ENCODE measurements at regions not wholly inside any gene's neighbourhood (a gene's known extent, or its start where the extent isn't known, plus 50 kb on each side); places are given as distances from the start of the nearest gene placed in this dataset.

DNA sequence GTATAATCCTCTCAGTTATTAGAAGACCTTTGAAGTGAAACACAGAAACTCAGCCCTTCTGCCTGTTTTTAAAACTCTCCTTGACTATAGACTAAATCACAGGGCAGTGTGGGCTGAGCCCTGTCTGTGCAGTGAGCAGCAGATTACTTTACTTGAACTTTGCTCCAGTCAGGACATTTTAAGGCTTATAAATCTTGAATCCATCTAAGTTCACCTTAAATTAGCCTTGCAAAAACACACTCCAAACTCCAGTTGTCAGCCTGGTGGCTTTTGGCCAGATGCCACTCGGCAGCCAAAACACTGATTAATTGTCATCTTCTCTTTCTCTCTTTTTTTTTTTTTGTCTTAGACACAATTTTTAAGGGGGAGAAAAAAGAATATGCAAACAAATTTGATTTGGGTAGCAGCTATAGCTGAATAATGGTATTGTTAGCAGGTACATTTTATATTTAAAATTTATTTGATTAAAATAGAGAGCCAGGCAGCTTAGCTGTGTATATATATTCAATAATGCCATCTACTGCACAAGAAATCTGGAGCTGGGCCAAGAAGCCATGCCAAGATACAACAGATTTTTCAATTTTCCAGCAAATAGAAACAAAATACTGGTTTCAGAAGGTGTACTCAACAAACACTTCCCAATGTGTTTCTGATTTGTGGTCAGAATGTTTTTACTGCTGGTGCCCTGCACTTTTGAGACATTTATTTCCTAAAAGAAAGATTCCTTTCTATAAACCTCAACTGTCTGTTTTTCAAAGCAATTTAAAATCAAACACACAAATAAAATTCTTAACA lies 247.7 kb downstream of the TFEC start:
- peak; percentile 2 to 21 for DNase-seq
- no peak for FAIRE-seq
- H3K27me3 ChIP-seq (ENCODE audit: control insufficient read depth in 3 of 3, insufficient read depth in 3 of 3, low read length in 3 of 3) = no peaks in the 10 kb centered on the region

DNA sequence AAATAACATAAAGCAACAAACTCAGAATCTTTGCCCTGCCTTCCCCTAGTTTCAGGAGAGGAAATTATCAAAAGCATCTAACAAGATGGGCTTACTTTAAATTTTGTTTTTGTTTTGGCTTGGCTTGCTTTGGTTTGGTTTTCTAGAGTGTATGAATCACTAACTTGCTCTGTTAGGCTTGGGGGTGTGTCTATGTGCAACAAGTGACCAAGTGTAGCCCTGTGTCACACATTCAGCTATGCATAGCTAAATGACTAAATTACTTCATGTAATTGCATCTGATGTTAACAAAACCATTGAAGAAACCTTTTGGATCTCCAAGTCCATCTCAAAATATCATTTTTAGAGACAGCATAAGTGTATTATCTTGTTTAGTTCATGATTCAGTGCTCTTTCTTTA lies 251.0 kb downstream of the TFEC start:
- no peaks in the 10 kb centered on the region for H3K36me3 ChIP-seq (ENCODE audit: control insufficient read depth in 3 of 3, insufficient read depth in 2 of 3, low read depth in 1 of 3, low read length in 3 of 3)
- no peak overlapping the region for H3K4me3 ChIP-seq (ENCODE audit: low read depth in 1 of 3, low read length in 3 of 3)
- no peak overlapping the region for H3K27ac ChIP-seq (ENCODE audit: low read depth in 1 of 3, low read length in 2 of 3)
- no peak for FAIRE-seq
- DNase-seq = no peak
- H3K9me3 ChIP-seq (ENCODE audit: control insufficient read depth in 2 of 2, insufficient read depth in 1 of 2, low read depth in 1 of 2, low read length in 1 of 2) = no peaks in the 10 kb centered on the region
- H3K4me1 ChIP-seq (ENCODE audit: control insufficient read depth in 3 of 3, insufficient read depth in 2 of 3, low read depth in 1 of 3, low read length in 2 of 3) = no peaks in the 10 kb centered on the region
- no peaks in the 10 kb centered on the region for H3K27me3 ChIP-seq (ENCODE audit: control insufficient read depth in 3 of 3, insufficient read depth in 3 of 3, low read length in 3 of 3)

More for the DNA sequence above, 247.7 kb downstream of the TFEC start:
- Histone ChIP-seq H3K27ac (ENCODE audit: low read depth in 1 of 3, low read length in 2 of 3) (no peak overlapping the region), H3K4me3 (ENCODE audit: low read depth in 1 of 3, low read length in 3 of 3) (no peak overlapping the region), H3K4me1 (ENCODE audit: control insufficient read depth in 3 of 3, insufficient read depth in 2 of 3, low read depth in 1 of 3, low read length in 2 of 3) (no peaks in the 10 kb centered on the region), H3K9me3 (ENCODE audit: control insufficient read depth in 2 of 2, insufficient read depth in 1 of 2, low read depth in 1 of 2, low read length in 1 of 2) (no peaks in the 10 kb centered on the region), H3K36me3 (ENCODE audit: control insufficient read depth in 3 of 3, insufficient read depth in 2 of 3, low read depth in 1 of 3, low read length in 3 of 3) (no peaks in the 10 kb centered on the region)
- 13 to 25% (median 15%) methylated on average over 1 of the region's 1 CpG for WGBS, 3 donors

DNA sequence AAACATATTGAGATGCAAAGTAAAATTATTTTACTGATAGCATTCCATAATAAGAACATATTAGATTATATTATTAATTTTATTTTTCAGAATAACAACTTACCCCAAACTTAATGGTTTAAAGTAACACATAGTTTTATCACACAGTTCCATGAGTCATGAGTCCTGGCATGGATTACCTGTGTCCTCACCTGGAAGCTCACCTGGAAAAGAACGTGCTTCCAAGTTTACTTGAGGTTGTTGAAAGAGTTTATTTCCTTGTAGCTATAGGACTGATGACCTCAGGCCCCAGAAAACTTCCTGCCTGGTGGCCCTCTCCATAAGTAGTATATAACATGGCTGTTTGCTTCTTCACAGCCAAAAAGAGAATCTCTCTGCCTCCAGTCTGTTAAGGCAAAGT lies 254.6 kb downstream of the TFEC start:
- Histone ChIP-seq H3K4me3 (ENCODE audit: low read depth in 1 of 3, low read length in 3 of 3) (no peak overlapping the region), H3K27me3 (ENCODE audit: control insufficient read depth in 3 of 3, insufficient read depth in 3 of 3, low read length in 3 of 3) (no peaks in the 10 kb centered on the region), H3K36me3 (ENCODE audit: control insufficient read depth in 3 of 3, insufficient read depth in 2 of 3, low read depth in 1 of 3, low read length in 3 of 3) (no peaks in the 10 kb centered on the region), H3K4me1 (ENCODE audit: control insufficient read depth in 3 of 3, insufficient read depth in 2 of 3, low read depth in 1 of 3, low read length in 2 of 3) (no peaks in the 10 kb centered on the region), H3K27ac (ENCODE audit: low read depth in 1 of 3, low read length in 2 of 3) (no peak overlapping the region), H3K9me3 (ENCODE audit: control insufficient read depth in 2 of 2, insufficient read depth in 1 of 2, low read depth in 1 of 2, low read length in 1 of 2) (no peaks in the 10 kb centered on the region)
- 22 to 38% (median 23%) methylated on average over 1 of the region's 1 CpG for WGBS, 3 donors
- DNase-seq = peak in 1 of 2 donors; percentile 71
- FAIRE-seq = no peak

DNA sequence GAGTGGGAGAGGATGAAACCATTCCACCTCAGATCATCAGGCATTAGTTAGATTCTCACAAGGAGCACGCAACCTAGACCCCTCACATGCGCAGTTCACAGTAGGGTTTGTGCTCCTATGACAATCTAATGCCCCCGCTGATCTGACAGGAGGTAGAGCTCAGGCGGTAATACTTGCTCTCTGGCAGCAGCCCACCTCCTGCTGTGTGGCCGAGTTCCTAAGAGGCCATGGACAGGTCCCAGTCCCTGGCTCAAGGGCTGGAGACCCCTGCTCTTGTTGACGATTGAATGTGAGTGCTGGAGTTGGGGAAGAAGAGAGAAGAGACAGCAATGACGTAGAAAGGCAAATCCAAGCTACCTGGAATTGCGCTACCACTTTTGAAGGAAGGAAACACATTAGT lies 267.2 kb downstream of the TFEC start:
- FAIRE-seq (no peak), DNase-seq (no peak)
- no peaks in the 10 kb centered on the region for H3K27me3 ChIP-seq (ENCODE audit: control insufficient read depth in 3 of 3, insufficient read depth in 3 of 3, low read length in 3 of 3)
- H3K9me3 ChIP-seq (ENCODE audit: control insufficient read depth in 2 of 2, insufficient read depth in 1 of 2, low read depth in 1 of 2, low read length in 1 of 2) = no peaks in the 10 kb centered on the region
- no peaks in the 10 kb centered on the region for H3K36me3 ChIP-seq (ENCODE audit: control insufficient read depth in 3 of 3, insufficient read depth in 2 of 3, low read depth in 1 of 3, low read length in 3 of 3)
- no peaks in the 10 kb centered on the region for H3K4me1 ChIP-seq (ENCODE audit: control insufficient read depth in 3 of 3, insufficient read depth in 2 of 3, low read depth in 1 of 3, low read length in 2 of 3)
- H3K27ac ChIP-seq (ENCODE audit: low read depth in 1 of 3, low read length in 2 of 3) = no peak overlapping the region
- no peak overlapping the region for H3K4me3 ChIP-seq (ENCODE audit: low read depth in 1 of 3, low read length in 3 of 3)
- WGBS, 3 donors = 84 to 90% (median 84%) methylated on average over 8 of the region's 8 CpGs

DNA sequence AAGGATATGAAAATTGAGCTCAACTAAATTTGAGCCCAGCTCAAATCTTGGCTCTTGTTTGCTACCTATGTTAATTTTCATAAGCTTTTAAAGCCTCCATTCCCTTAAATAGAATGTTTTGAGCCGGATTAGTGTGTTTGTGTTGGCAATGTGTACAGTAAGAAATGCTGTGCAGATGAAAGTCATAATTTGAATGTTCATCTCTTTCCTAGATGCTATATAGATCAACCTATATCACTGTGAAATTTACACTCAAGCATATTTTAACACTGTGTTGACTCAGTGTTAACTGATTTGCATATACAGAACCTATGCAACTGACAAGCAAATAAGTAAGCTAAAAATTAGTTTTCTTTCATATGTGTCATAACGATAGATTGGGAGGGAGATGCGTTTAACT lies 272.5 kb downstream of the TFEC start:
- Histone ChIP-seq H3K4me3 (ENCODE audit: low read depth in 1 of 3, low read length in 3 of 3) (no peak overlapping the region), H3K4me1 (ENCODE audit: control insufficient read depth in 3 of 3, insufficient read depth in 2 of 3, low read depth in 1 of 3, low read length in 2 of 3) (no peaks in the 10 kb centered on the region), H3K27me3 (ENCODE audit: control insufficient read depth in 3 of 3, insufficient read depth in 3 of 3, low read length in 3 of 3) (no peaks in the 10 kb centered on the region), H3K27ac (ENCODE audit: low read depth in 1 of 3, low read length in 2 of 3) (no peak overlapping the region), H3K36me3 (ENCODE audit: control insufficient read depth in 3 of 3, insufficient read depth in 2 of 3, low read depth in 1 of 3, low read length in 3 of 3) (no peaks in the 10 kb centered on the region), H3K9me3 (ENCODE audit: control insufficient read depth in 2 of 2, insufficient read depth in 1 of 2, low read depth in 1 of 2, low read length in 1 of 2) (no peaks in the 10 kb centered on the region)
- FAIRE-seq (no peak), DNase-seq (no peak)
- 81 to 88% (median 86%) methylated on average over 3 of the region's 3 CpGs for WGBS, 3 donors

DNA sequence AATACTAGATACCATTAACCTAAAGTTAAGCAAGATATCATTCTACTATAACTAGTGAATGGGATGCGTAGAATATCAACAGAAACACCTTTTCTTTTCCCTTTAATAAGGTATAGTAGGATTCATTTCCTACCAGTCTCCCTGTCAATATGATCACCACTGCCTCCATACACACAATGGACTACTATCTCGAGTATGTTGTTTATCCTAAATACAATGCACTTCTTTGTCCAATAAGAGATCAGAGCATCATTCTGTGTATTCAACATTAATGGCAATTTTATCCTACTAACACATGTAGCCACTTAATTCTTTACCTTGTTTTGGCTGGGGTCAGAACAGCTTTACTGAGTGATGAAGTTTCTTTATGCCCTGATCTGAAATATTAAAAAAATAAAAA lies 276.3 kb downstream of the TFEC start:
- Histone ChIP-seq H3K4me1 (ENCODE audit: control insufficient read depth in 3 of 3, insufficient read depth in 2 of 3, low read depth in 1 of 3, low read length in 2 of 3) (no peaks in the 10 kb centered on the region), H3K36me3 (ENCODE audit: control insufficient read depth in 3 of 3, insufficient read depth in 2 of 3, low read depth in 1 of 3, low read length in 3 of 3) (no peaks in the 10 kb centered on the region), H3K27me3 (ENCODE audit: control insufficient read depth in 3 of 3, insufficient read depth in 3 of 3, low read length in 3 of 3) (no peaks in the 10 kb centered on the region), H3K4me3 (ENCODE audit: low read depth in 1 of 3, low read length in 3 of 3) (no peak overlapping the region), H3K9me3 (ENCODE audit: control insufficient read depth in 2 of 2, insufficient read depth in 1 of 2, low read depth in 1 of 2, low read length in 1 of 2) (no peaks in the 10 kb centered on the region), H3K27ac (ENCODE audit: low read depth in 1 of 3, low read length in 2 of 3) (no peak overlapping the region)
- FAIRE-seq = no peak
- no peak for DNase-seq
- 66 to 76% (median 71%) methylated on average over 2 of the region's 2 CpGs for WGBS, 3 donors

DNA sequence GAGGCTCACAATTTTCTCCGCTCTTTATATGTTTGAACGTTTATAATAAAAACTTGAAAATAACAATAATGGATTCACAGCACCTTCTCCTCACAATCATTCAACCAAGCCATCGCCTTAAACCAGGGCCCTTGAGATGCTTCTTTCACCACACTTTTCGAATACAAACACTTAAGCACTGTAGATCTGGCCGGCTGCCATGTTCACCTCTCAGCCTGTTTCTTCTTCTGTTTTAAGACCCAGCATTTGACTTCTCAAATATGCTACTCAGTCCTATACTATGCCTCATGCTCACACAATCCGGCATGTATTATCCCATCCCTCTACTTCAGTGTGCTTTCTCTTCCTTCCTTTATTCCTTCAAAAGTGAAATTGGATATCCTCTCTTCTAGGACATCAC lies 280.6 kb downstream of the TFEC start:
- Histone ChIP-seq H3K4me1 (ENCODE audit: control insufficient read depth in 3 of 3, insufficient read depth in 2 of 3, low read depth in 1 of 3, low read length in 2 of 3) (no peaks in the 10 kb centered on the region), H3K27me3 (ENCODE audit: control insufficient read depth in 3 of 3, insufficient read depth in 3 of 3, low read length in 3 of 3) (no peaks in the 10 kb centered on the region), H3K36me3 (ENCODE audit: control insufficient read depth in 3 of 3, insufficient read depth in 2 of 3, low read depth in 1 of 3, low read length in 3 of 3) (no peaks in the 10 kb centered on the region), H3K9me3 (ENCODE audit: control insufficient read depth in 2 of 2, insufficient read depth in 1 of 2, low read depth in 1 of 2, low read length in 1 of 2) (no peaks in the 10 kb centered on the region), H3K27ac (ENCODE audit: low read depth in 1 of 3, low read length in 2 of 3) (no peak overlapping the region), H3K4me3 (ENCODE audit: low read depth in 1 of 3, low read length in 3 of 3) (no peak overlapping the region)
- DNase-seq (no peak), FAIRE-seq (no peak)
- WGBS, 3 donors = 76 to 87% (median 83%) methylated on average over 6 of the region's 6 CpGs

DNA sequence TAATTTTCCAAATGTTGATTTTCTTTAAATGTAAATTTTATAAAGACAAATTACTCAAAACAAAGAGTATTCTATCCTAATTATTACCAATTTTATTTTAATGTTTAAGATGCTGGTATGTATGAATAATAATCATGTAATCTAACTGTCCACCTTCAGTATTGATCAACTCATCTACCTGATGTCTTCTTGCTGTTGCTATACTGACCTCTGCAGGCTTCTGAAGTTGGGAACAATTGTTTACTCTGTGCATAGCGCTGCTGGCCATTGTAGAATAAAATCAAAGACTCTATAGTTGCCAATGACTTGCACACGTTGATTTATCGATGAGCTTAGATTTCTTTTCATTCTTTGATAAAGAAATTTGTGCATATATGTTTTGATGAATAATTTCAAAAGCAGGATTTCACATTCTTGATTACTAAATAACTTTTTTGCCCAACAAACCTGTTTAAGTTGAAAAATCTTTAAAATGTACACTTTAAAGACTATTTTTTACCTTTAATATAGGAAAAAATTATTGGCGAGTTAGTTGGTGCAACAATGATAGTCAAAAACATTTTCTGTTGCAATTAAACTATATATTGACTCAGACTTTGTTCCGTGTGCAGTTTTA lies 282.3 kb downstream of the TFEC start:
- FAIRE-seq (no peak), DNase-seq (peak in 1 of 2 donors; percentile 19)
- 15 to 62% (median 35%) methylated on average over 5 of the region's 5 CpGs for WGBS, 3 donors
- Histone ChIP-seq H3K9me3 (ENCODE audit: control insufficient read depth in 2 of 2, insufficient read depth in 1 of 2, low read depth in 1 of 2, low read length in 1 of 2) (no peaks in the 10 kb centered on the region), H3K27ac (ENCODE audit: low read depth in 1 of 3, low read length in 2 of 3) (no peak overlapping the region), H3K36me3 (ENCODE audit: control insufficient read depth in 3 of 3, insufficient read depth in 2 of 3, low read depth in 1 of 3, low read length in 3 of 3) (no peaks in the 10 kb centered on the region), H3K4me3 (ENCODE audit: low read depth in 1 of 3, low read length in 3 of 3) (no peak overlapping the region), H3K4me1 (ENCODE audit: control insufficient read depth in 3 of 3, insufficient read depth in 2 of 3, low read depth in 1 of 3, low read length in 2 of 3) (no peaks in the 10 kb centered on the region), H3K27me3 (ENCODE audit: control insufficient read depth in 3 of 3, insufficient read depth in 3 of 3, low read length in 3 of 3) (no peaks in the 10 kb centered on the region)

DNA sequence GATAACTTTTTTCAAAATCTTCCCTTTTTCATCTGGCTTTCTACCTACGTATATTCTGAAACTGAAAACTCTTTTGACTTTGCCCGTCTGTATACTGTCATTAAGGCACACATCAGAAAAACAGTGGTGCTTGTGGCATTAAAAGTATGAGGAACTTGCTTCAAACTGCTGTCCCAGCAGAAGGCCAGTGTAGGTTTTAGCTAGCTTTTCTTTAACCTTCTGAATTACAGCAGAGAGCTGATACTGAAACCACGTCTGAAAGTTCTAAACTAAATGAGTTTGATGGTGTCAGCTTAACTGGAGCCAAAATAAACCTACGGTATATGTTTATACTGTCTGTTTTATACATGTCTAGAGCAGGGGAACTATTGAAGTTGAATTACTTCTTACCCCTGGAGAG lies 283.4 kb downstream of the TFEC start:
- Histone ChIP-seq H3K27me3 (ENCODE audit: control insufficient read depth in 3 of 3, insufficient read depth in 3 of 3, low read length in 3 of 3) (no peaks in the 10 kb centered on the region), H3K4me1 (ENCODE audit: control insufficient read depth in 3 of 3, insufficient read depth in 2 of 3, low read depth in 1 of 3, low read length in 2 of 3) (no peaks in the 10 kb centered on the region), H3K4me3 (ENCODE audit: low read depth in 1 of 3, low read length in 3 of 3) (no peak overlapping the region), H3K36me3 (ENCODE audit: control insufficient read depth in 3 of 3, insufficient read depth in 2 of 3, low read depth in 1 of 3, low read length in 3 of 3) (no peaks in the 10 kb centered on the region), H3K9me3 (ENCODE audit: control insufficient read depth in 2 of 2, insufficient read depth in 1 of 2, low read depth in 1 of 2, low read length in 1 of 2) (no peaks in the 10 kb centered on the region), H3K27ac (ENCODE audit: low read depth in 1 of 3, low read length in 2 of 3) (no peak overlapping the region)
- DNase-seq (peak in 1 of 2 donors; percentile 13), FAIRE-seq (no peak)
- WGBS, 3 donors = 26 to 44% (median 32%) methylated on average over 4 of the region's 4 CpGs
